ENCODE measurements at regions not wholly inside any gene's neighbourhood (a gene's known extent, or its start where the extent isn't known, plus 50 kb on each side); places are given as distances from the start of the nearest gene placed in this dataset.

- Histone ChIP-seq H3K36me3 (ENCODE audit: control insufficient read depth in 2 of 2, extremely low read depth in 1 of 2, insufficient read depth in 2 of 2, low read length in 2 of 2) (no peaks in the 10 kb centered on the region), H2AFZ (ENCODE audit: control insufficient read depth, low read length) (no peak overlapping the region), H3K79me2 (ENCODE audit: control insufficient read depth, insufficient read depth, low read length) (no peaks in the 10 kb centered on the region), H3K9ac (ENCODE audit: control insufficient read depth, extremely low read depth, insufficient read depth, low read length) (no peak overlapping the region), H3K9me1 (ENCODE audit: control insufficient read depth, extremely low read depth, insufficient read depth, low read length) (no peaks in the 10 kb centered on the region), H3K4me3 (ENCODE audit: control insufficient read depth in 2 of 3, extremely low read depth in 1 of 3, insufficient read depth in 2 of 3, low read depth in 1 of 3, low read length in 3 of 3) (no peak overlapping the region), H3K4me1 (ENCODE audit: control insufficient read depth, extremely low read depth, insufficient read depth, low read length) (no peaks in the 10 kb centered on the region), H3K4me2 (ENCODE audit: control insufficient read depth, extremely low read depth, insufficient read depth, low read depth, low read length) (no peak overlapping the region), H4K20me1 (ENCODE audit: control insufficient read depth, extremely low read depth, insufficient read depth, low read length) (no peaks in the 10 kb centered on the region), H3K9me3 (ENCODE audit: control insufficient read depth, low read depth, low read length) (no peaks in the 10 kb centered on the region), H3K27me3 (ENCODE audit: control insufficient read depth, extremely low read depth, insufficient read depth, low read length) (no peaks in the 10 kb centered on the region), H3K27ac (ENCODE audit: control insufficient read depth, insufficient read depth, low read length) (no peak overlapping the region)
- DNase-seq (ENCODE audit: low read depth, low spot score) (no peak), FAIRE-seq (no peak)
- TF ChIP-seq EZH2 (IDR thresholded peaks at IDR 0.05; ENCODE audit: low read length) = no peak
- no peak for TF ChIP-seq CTCF (optimal IDR thresholded peaks at IDR 0.05 in 1 of 3, IDR thresholded peaks at IDR 0.05 in 1 of 3, conservative IDR thresholded peaks at IDR 0.05 in 1 of 3; ENCODE audit: extremely low read depth in 1 of 3, insufficient read depth in 2 of 3, low read length in 3 of 3)
- dilution Hi-C loops (cut with MboI; ENCODE audit: extremely low pct_ligation_motif_present, low sequenced_read_pairs) = no loop called here
Observed at GRCh38 chr7:131218727-131219128, 108.9 kb upstream of the MKLN1 start.

GRCh38 chr7:131219312-131220041, 108.2 kb upstream of the MKLN1 start:
- Histone ChIP-seq H3K79me2 (ENCODE audit: control insufficient read depth, insufficient read depth, low read length) (no peaks in the 10 kb centered on the region), H4K20me1 (ENCODE audit: control insufficient read depth, extremely low read depth, insufficient read depth, low read length) (no peaks in the 10 kb centered on the region), H3K36me3 (ENCODE audit: control insufficient read depth in 2 of 2, extremely low read depth in 1 of 2, insufficient read depth in 2 of 2, low read length in 2 of 2) (no peaks in the 10 kb centered on the region), H3K9me1 (ENCODE audit: control insufficient read depth, extremely low read depth, insufficient read depth, low read length) (no peaks in the 10 kb centered on the region), H3K27ac (ENCODE audit: control insufficient read depth, insufficient read depth, low read length) (no peak overlapping the region), H3K27me3 (ENCODE audit: control insufficient read depth, extremely low read depth, insufficient read depth, low read length) (no peaks in the 10 kb centered on the region), H3K9ac (ENCODE audit: control insufficient read depth, extremely low read depth, insufficient read depth, low read length) (no peak overlapping the region), H3K4me1 (ENCODE audit: control insufficient read depth, extremely low read depth, insufficient read depth, low read length) (no peaks in the 10 kb centered on the region), H3K4me3 (ENCODE audit: control insufficient read depth in 2 of 3, extremely low read depth in 1 of 3, insufficient read depth in 2 of 3, low read depth in 1 of 3, low read length in 3 of 3) (no peak overlapping the region), H3K4me2 (ENCODE audit: control insufficient read depth, extremely low read depth, insufficient read depth, low read depth, low read length) (no peak overlapping the region), H3K9me3 (ENCODE audit: control insufficient read depth, low read depth, low read length) (no peaks in the 10 kb centered on the region), H2AFZ (ENCODE audit: control insufficient read depth, low read length) (no peak overlapping the region)
- dilution Hi-C loops (cut with MboI; ENCODE audit: extremely low pct_ligation_motif_present, low sequenced_read_pairs) = no loop called here
- no peak for DNase-seq (ENCODE audit: low read depth, low spot score)
- no peak for FAIRE-seq
- TF ChIP-seq CTCF (optimal IDR thresholded peaks at IDR 0.05 in 1 of 3, IDR thresholded peaks at IDR 0.05 in 1 of 3, conservative IDR thresholded peaks at IDR 0.05 in 1 of 3; ENCODE audit: extremely low read depth in 1 of 3, insufficient read depth in 2 of 3, low read length in 3 of 3) = no peak
- TF ChIP-seq EZH2 (IDR thresholded peaks at IDR 0.05; ENCODE audit: low read length) = no peak

All from keratinocyte (primary cell).